ENCODE measurements at regions not wholly inside any gene's neighbourhood (a gene's known extent, or its start where the extent isn't known, plus 50 kb on each side); places are given as distances from the start of the nearest gene placed in this dataset.
"Not testable (repeated sequence)": the region's sequence is repeated elsewhere in the genome, so short reads cannot be mapped to it uniquely, and the experiment has no call there.

DNA sequence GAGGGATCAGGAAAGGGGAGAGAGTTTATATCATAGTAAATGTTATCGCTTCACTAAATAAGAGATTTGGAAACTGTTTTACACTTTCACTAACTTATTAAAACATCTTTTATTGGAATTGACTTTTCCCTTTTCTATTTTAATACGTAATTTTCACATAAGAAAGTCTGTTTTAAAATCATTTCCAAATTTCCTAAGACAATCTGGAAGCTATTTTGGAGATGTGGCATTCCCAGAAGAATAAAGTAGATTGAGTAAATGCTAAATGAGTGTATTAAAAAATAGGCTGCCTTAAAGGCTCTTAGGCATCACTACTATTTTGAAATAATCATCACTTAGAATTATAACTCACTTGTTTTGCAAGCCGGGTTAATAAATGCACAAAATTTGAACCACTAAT lies 763.5 kb downstream of the EDEM1 start:
- no peaks in the 10 kb centered on the region for H3K36me3 ChIP-seq (ENCODE audit: insufficient read depth, low read length)
- H3K9ac ChIP-seq (ENCODE audit: low read depth, low read length): no peak overlapping the region
- H3K4me1 ChIP-seq (ENCODE audit: insufficient read depth, low read length): no peaks in the 10 kb centered on the region
- no peaks in the 10 kb centered on the region for H3K9me3 ChIP-seq (ENCODE audit: control insufficient read depth, insufficient read depth, low read length)

DNA sequence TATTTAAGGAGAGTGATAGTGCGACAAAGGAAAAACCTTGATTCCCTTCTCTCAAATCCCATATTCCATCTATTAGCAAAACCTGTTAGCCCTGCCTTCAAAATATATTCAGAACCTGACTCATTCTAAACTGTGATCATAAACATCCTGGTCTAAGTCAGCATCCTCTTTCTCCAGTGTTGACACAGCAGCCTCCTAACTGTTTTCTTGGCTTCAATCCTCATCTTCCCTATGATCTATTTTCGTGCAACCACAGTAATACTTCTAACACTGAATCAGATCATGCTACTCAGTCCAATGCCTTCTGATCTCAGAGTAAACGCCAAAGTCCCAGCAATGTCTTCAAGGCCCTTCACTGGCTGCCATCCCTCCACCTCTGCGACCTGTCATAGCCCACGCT lies 785.1 kb downstream of the EDEM1 start:
- H3K4me1 ChIP-seq (ENCODE audit: insufficient read depth, low read length): no peaks in the 10 kb centered on the region; the same call in 1 of the 2 replicates
- H3K9me3 ChIP-seq (ENCODE audit: control insufficient read depth, insufficient read depth, low read length): no peaks in the 10 kb centered on the region
- H3K9ac ChIP-seq (ENCODE audit: low read depth, low read length): no peak overlapping the region
- H3K36me3 ChIP-seq (ENCODE audit: insufficient read depth, low read length): no peaks in the 10 kb centered on the region

DNA sequence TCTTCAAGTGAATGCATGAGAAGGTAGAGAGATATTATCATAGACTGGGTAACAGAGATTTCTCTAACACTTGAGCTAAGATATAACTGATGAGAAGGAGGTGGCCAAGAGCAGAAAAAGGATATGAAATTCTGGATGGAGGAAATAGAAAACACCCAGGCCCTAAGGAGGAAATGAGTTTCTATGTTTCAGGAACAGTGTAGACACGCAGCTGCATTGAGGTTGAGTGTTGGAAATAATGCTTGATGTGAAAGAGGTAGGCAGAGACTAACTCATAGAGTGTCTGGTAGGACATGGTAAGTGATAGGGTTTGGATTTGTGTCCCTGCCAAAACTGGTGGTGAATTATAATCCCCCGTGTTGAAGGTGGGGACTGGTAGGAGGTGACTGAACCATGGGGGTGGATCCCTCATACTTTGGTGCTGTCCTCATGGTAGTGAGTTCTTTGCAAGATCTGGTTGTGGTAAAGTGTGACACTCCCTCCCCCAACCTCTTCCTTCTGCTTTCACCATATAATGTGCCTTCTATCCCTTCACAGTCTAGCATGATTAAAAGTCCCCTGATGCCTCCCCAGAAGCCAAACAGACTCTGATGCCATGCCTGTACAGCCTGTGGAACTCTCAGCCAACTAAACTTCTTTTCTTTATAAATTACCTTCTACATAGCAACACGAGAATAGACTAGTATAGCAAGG lies 787.3 kb downstream of the EDEM1 start:
- Histone ChIP-seq H3K4me1 (ENCODE audit: insufficient read depth, low read length) (no peaks in the 10 kb centered on the region; the same call in 1 of the 2 replicates), H3K9me3 (ENCODE audit: control insufficient read depth, insufficient read depth, low read length) (no peaks in the 10 kb centered on the region), H3K9ac (ENCODE audit: low read depth, low read length) (no peak overlapping the region), H3K36me3 (ENCODE audit: insufficient read depth, low read length) (no peaks in the 10 kb centered on the region)

DNA sequence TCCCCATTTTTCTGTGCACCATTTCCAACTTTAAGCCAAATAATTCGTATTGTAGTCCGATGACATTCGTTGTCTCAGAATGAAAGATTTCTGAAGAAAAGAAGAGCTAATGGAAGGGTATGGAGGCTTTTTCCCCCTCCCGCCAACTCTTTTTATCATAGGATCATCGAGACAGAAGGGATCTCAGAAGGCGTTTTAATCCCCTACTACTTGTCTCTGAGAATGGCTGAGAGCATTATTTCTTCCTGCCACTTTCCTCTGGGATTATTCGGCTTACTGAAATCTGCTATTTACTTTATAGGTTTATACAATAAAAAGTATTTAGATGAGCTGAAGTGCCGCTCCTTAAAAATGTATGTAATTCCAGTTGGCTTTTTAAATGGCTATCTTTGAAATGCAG lies 789.8 kb downstream of the EDEM1 start:
- Histone ChIP-seq H3K9ac (ENCODE audit: low read depth, low read length) (no peak overlapping the region), H3K36me3 (ENCODE audit: insufficient read depth, low read length) (no peaks in the 10 kb centered on the region), H3K4me1 (ENCODE audit: insufficient read depth, low read length) (no peaks in the 10 kb centered on the region), H3K9me3 (ENCODE audit: control insufficient read depth, insufficient read depth, low read length) (no peaks in the 10 kb centered on the region)

DNA sequence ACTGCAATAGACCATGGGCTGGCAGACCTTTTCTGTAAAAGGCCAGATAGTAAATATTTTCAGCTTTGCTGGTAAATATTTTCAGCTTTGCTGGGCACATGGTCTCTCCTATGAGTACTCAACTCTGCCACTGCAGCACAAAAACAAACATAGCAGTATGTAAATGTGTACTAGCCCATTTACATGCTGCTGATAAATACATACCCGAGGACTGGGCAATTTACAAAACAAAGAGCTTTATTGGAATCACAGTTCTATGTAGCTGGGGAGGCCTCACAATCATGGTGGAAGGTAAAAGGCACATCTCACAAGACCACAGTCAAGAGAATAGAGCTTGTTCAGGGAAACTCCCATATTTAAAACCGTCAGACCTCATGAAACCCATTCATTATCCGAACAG lies 793.0 kb downstream of the EDEM1 start:
- no peaks in the 10 kb centered on the region for H3K4me1 ChIP-seq (ENCODE audit: insufficient read depth, low read length)
- H3K36me3 ChIP-seq (ENCODE audit: insufficient read depth, low read length): no peaks in the 10 kb centered on the region
- H3K9me3 ChIP-seq (ENCODE audit: control insufficient read depth, insufficient read depth, low read length): no peaks in the 10 kb centered on the region
- no peak overlapping the region for H3K9ac ChIP-seq (ENCODE audit: low read depth, low read length)

DNA sequence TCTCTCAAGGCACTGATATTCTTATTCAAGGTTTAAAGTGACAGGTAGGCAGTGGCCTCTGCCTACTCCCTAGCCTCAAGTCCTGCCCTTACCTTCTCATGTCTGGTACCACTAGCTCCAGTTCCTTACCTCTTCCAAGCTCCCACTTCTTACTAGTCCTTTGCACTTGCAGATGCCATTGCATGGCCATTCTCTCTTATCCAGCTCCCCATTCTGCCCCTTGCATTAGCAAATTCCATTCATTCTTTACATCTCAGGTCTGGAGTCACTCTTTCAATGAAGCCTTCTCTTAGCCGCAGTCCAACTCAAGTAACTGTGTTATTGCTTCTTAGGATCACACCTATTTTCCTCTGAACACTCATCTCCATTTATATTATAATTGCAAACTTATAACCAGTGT lies 807.1 kb downstream of the EDEM1 start:
- no peaks in the 10 kb centered on the region for H3K9me3 ChIP-seq (ENCODE audit: control insufficient read depth, insufficient read depth, low read length)
- H3K4me1 ChIP-seq (ENCODE audit: insufficient read depth, low read length): no peaks in the 10 kb centered on the region

DNA sequence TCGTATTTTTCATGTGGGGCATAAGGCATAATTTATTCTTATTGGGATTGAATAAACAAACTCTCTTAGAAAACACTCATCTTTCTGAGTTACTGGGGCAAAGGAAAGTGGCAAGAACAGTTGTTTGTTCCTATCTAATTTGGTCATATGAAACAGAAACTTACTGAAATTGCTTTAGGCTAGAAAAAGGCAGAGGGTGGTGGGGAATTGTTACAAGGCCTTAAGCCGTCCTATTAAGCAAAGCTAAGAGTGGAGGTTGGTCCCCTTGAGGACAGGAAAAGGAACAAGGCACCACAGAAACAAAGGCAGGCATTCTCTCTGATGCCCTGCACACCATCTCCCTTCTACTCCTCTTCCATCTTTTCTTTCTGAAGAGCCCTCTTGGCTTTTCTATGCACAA lies 830.9 kb downstream of the EDEM1 start:
- no peaks in the 10 kb centered on the region for H3K36me3 ChIP-seq (ENCODE audit: insufficient read depth, low read length)
- no peaks in the 10 kb centered on the region for H3K4me1 ChIP-seq (ENCODE audit: insufficient read depth, low read length)
- H3K9ac ChIP-seq (ENCODE audit: low read depth, low read length): no peak overlapping the region
- peaks cover 4% of the 10 kb centered on the region; the same call in 1 of the 2 replicates for H3K9me3 ChIP-seq (ENCODE audit: control insufficient read depth, insufficient read depth, low read length)

More for the DNA sequence above, 807.1 kb downstream of the EDEM1 start:
- H3K9ac ChIP-seq (ENCODE audit: low read depth, low read length): no peak overlapping the region
- H3K36me3 ChIP-seq (ENCODE audit: insufficient read depth, low read length): no peaks in the 10 kb centered on the region

DNA sequence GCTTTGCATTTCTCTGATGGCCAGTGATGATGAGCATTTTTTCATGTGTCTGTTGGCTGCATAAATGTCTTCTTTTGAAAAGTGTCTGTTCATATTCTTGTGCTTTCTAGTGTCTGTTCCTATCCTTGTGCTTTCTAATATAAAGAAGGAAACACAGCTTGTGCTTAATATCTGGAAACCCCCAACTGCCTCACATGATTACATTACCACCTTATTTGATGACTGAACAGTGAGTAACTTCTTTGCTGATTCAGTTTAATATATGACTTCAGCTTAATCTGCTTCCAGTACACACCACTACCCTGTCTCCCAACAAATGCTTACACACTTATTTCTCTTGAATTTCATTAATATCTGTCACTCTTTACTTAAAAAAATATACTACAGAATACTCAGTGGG lies 835.1 kb downstream of the EDEM1 start:
- Histone ChIP-seq H3K4me1 (ENCODE audit: insufficient read depth, low read length) (no peaks in the 10 kb centered on the region), H3K9me3 (ENCODE audit: control insufficient read depth, insufficient read depth, low read length) (no peaks in the 10 kb centered on the region), H3K9ac (ENCODE audit: low read depth, low read length) (no peak overlapping the region), H3K36me3 (ENCODE audit: insufficient read depth, low read length) (no peaks in the 10 kb centered on the region)

DNA sequence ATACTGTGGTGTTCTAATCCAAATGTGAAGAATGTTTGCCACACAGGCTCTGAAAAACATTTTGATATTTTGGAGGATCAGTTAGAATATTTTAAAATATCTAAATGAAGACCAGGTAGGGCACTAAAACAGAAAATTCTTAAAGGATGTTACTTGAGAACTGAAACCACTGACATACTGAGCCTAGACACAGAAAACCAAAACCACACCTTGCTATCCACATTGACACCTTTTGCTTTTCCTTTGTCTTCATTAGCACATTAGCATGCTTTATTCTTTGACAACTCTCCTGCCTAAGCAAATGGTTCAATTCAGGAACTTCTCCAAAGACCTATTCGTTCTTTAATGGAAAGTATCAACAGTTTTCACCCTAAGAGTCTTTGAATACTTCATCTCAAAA lies 835.9 kb upstream of the GRM7 start:
- Histone ChIP-seq H3K9ac (ENCODE audit: low read depth, low read length) (no peak overlapping the region), H3K9me3 (ENCODE audit: control insufficient read depth, insufficient read depth, low read length) (no peaks in the 10 kb centered on the region), H3K36me3 (ENCODE audit: insufficient read depth, low read length) (no peaks in the 10 kb centered on the region), H3K4me1 (ENCODE audit: insufficient read depth, low read length) (no peaks in the 10 kb centered on the region)

DNA sequence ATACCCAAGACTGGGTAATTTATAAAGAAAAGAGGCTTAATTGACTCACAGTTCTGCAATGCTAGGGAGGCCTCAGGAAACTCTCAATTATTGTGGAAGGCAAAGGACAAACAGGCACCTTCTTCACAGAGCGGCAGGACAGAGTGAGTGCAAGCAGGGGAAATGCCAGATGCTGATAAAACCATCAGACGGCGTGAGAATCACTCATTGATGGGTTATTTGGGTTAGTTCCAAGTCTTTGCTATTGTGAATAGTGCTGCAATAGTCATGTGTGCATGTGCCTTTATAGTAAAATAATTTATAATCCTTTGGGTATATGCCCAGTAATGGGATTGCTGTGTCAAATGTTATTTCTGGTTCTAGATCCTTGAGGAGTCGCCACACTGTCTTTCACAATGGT lies 830.3 kb upstream of the GRM7 start:
- H3K9me3 ChIP-seq (ENCODE audit: control insufficient read depth, insufficient read depth, low read length); H3K9ac ChIP-seq (ENCODE audit: low read depth, low read length); H3K4me1 ChIP-seq (ENCODE audit: insufficient read depth, low read length); H3K36me3 ChIP-seq (ENCODE audit: insufficient read depth, low read length): not testable (repeated sequence)

DNA sequence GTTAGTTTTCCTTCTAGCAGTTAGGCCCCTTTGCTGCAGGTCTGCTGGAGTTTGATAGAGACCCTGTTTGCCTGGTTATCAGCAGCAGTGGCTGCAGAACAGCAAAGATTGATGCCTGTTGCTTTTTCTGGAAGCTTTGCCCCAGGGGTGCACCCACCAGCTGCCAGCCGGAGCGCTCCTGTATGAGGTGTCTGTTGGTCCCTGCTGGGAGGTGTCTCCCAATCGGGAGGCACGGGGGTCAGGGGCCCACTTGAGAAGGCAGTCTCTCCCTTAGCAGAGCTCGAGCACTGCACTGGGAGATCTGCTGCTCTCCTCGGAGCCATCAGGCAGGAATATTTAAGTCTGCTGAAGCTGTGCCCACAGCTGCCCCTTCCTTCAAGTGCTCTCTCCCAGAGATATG lies 825.3 kb upstream of the GRM7 start:
- H3K36me3 ChIP-seq (ENCODE audit: insufficient read depth, low read length): no peaks in the 10 kb centered on the region
- no peaks in the 10 kb centered on the region; the same call in 1 of the 2 replicates for H3K4me1 ChIP-seq (ENCODE audit: insufficient read depth, low read length)
- peaks cover 4% of the 10 kb centered on the region; the same call in 1 of the 2 replicates for H3K9me3 ChIP-seq (ENCODE audit: control insufficient read depth, insufficient read depth, low read length)
- no peak overlapping the region for H3K9ac ChIP-seq (ENCODE audit: low read depth, low read length)

DNA sequence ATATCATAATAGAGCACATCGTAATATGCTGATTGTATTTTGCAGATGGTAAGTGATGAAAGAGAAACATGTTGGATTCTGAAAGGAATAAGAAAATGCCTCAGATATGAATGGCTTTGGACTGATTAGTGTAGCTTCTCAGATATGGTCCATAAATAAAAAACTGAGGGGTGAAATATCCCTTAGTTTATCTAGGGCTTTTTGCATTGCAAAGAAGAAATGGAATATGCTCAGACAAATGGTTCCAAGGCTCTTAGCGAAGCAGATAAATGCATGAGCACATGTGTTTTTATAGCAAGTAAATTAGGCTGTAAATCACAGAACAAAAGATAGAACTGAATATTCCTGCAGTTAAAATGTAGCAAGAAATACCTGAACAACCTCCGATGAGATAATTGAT lies 820.9 kb upstream of the GRM7 start:
- H3K9me3 ChIP-seq (ENCODE audit: control insufficient read depth, insufficient read depth, low read length): peaks cover 4% of the 10 kb centered on the region; the same call in 1 of the 2 replicates
- H3K36me3 ChIP-seq (ENCODE audit: insufficient read depth, low read length): no peaks in the 10 kb centered on the region
- no peak overlapping the region for H3K9ac ChIP-seq (ENCODE audit: low read depth, low read length)
- H3K4me1 ChIP-seq (ENCODE audit: insufficient read depth, low read length): no peaks in the 10 kb centered on the region; the same call in 1 of the 2 replicates

DNA sequence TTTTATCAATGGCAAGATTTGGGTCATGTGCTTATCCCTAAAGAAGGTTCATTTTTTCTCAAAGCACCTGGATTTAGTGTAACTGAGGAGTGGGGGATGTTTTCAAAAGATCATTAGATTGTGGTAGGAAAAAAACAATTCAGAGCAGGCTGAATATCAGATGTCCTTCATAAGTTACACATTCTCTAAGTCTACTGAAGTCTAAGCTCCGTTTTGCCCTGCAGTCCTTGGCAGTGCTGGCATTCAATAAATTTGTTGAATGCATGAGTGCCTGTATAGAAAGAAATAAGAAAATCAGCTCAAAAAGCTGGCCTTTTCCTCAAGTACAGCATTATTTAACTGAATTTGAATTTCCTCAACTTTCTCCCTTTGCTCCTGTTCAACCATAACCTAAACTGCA lies 819.0 kb upstream of the GRM7 start:
- H3K9ac ChIP-seq (ENCODE audit: low read depth, low read length): no peak overlapping the region
- peaks cover 4% of the 10 kb centered on the region; the same call in 1 of the 2 replicates for H3K9me3 ChIP-seq (ENCODE audit: control insufficient read depth, insufficient read depth, low read length)
- no peaks in the 10 kb centered on the region for H3K36me3 ChIP-seq (ENCODE audit: insufficient read depth, low read length)
- H3K4me1 ChIP-seq (ENCODE audit: insufficient read depth, low read length): no peaks in the 10 kb centered on the region; the same call in 1 of the 2 replicates

DNA sequence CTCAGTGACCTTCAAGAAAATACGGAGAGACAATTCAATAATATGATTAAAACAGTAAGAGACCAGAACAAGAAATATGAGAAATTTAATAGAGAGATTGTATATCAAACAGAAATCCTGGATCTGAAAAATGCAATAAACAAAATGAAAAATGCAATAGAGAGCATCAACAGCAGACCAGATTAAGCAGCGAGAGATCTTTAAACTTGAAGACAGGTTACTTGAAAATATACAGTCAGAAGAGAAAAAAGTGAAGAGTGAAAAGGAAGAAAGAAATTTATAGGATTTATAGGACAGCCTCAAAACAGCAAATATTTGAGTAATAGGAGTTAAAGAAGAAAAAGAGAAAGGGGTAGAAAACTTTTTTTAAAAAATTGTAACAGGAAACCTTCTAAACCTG lies 813.9 kb upstream of the GRM7 start:
- H3K4me1 ChIP-seq (ENCODE audit: insufficient read depth, low read length): no peaks in the 10 kb centered on the region
- H3K9me3 ChIP-seq (ENCODE audit: control insufficient read depth, insufficient read depth, low read length): 0 out of 2 replicates have a peak, but pooled peaks cover 3% of the 10 kb centered on the region
- H3K9ac ChIP-seq (ENCODE audit: low read depth, low read length): no peak overlapping the region
- no peaks in the 10 kb centered on the region for H3K36me3 ChIP-seq (ENCODE audit: insufficient read depth, low read length)

DNA sequence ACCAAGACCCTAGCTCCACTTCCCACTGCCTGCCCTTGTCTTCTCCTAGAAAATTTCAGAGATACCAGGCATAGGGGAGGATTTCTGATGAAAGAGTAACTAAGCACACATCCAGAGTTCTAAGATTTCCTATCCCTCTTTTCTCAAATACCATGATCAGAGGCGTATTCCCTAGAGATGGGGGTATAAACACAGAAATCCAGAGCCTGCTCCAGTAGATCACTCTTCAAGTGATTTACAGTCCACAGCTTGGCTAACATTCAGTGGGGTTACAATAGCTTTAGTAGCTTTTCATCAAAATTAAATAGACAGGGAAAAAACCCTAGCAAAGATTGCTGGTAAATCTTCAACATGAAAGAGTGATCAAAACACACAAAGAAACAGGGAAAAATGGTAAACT lies 800.7 kb upstream of the GRM7 start:
- Histone ChIP-seq H3K36me3 (ENCODE audit: insufficient read depth, low read length) (no peaks in the 10 kb centered on the region), H3K9ac (ENCODE audit: low read depth, low read length) (no peak overlapping the region), H3K9me3 (ENCODE audit: control insufficient read depth, insufficient read depth, low read length) (no peaks in the 10 kb centered on the region), H3K4me1 (ENCODE audit: insufficient read depth, low read length) (peaks cover 7% of the 10 kb centered on the region; the same call in 1 of the 2 replicates)
